ENCODE measurements at regions not wholly inside any gene's neighbourhood (a gene's known extent, or its start where the extent isn't known, plus 50 kb on each side); places are given as distances from the start of the nearest gene placed in this dataset.

GRCh38 chr10:128958834-128959690 lies 508.0 kb upstream of the MGMT start:
- Mint-ChIP-seq H3K36me3 (ENCODE audit: low read depth) (no peaks in the 10 kb centered on the region), H3K4me1 (no peaks in the 10 kb centered on the region)
- no peak for ATAC-seq

GRCh38 chr10:128959746-128960145 lies 507.3 kb upstream of the MGMT start:
- no peak overlapping the region for H3K4me3 Mint-ChIP-seq
- H3K4me1 Mint-ChIP-seq: no peaks in the 10 kb centered on the region
- no peaks in the 10 kb centered on the region for H3K9me3 ChIP-seq (ENCODE audit: control insufficient read depth, low read length, poor library complexity, severe bottlenecking)
- ATAC-seq (no peak), DNase-seq (no peak)
- peaks cover 5% of the 10 kb centered on the region for H3K27me3 Mint-ChIP-seq
- no peak overlapping the region for H3K27ac Mint-ChIP-seq
- no peaks in the 10 kb centered on the region for H3K36me3 Mint-ChIP-seq (ENCODE audit: low read depth)

More at GRCh38 chr10:128958834-128959690, 508.0 kb upstream of the MGMT start:
- Mint-ChIP-seq H3K27me3 (peaks cover 5% of the 10 kb centered on the region), H3K27ac (no peak overlapping the region), H3K4me3 (no peak overlapping the region)
- no peaks in the 10 kb centered on the region for H3K9me3 ChIP-seq (ENCODE audit: control insufficient read depth, low read length, poor library complexity, severe bottlenecking)
- DNase-seq: no peak

- ATAC-seq: no peak
- Mint-ChIP-seq H3K27me3 (peaks cover 5% of the 10 kb centered on the region), H3K27ac (no peak overlapping the region), H3K4me3 (no peak overlapping the region), H3K4me1 (no peaks in the 10 kb centered on the region), H3K36me3 (ENCODE audit: low read depth) (no peaks in the 10 kb centered on the region)
- no peaks in the 10 kb centered on the region for H3K9me3 ChIP-seq (ENCODE audit: control insufficient read depth, low read length, poor library complexity, severe bottlenecking)
- DNase-seq: no peak
Measured at GRCh38 chr10:128960517-128960916, 506.5 kb upstream of the MGMT start.

- no peak overlapping the region for H3K4me3 Mint-ChIP-seq
- peaks cover 5% of the 10 kb centered on the region for H3K27me3 Mint-ChIP-seq
- DNase-seq (no peak), ATAC-seq (no peak)
- H3K36me3 Mint-ChIP-seq (ENCODE audit: low read depth): no peaks in the 10 kb centered on the region
- no peaks in the 10 kb centered on the region for H3K4me1 Mint-ChIP-seq
- H3K9me3 ChIP-seq (ENCODE audit: control insufficient read depth, low read length, poor library complexity, severe bottlenecking): no peaks in the 10 kb centered on the region
- no peak overlapping the region for H3K27ac Mint-ChIP-seq
Measured at GRCh38 chr10:128962182-128962581, 504.9 kb upstream of the MGMT start.

DNA sequence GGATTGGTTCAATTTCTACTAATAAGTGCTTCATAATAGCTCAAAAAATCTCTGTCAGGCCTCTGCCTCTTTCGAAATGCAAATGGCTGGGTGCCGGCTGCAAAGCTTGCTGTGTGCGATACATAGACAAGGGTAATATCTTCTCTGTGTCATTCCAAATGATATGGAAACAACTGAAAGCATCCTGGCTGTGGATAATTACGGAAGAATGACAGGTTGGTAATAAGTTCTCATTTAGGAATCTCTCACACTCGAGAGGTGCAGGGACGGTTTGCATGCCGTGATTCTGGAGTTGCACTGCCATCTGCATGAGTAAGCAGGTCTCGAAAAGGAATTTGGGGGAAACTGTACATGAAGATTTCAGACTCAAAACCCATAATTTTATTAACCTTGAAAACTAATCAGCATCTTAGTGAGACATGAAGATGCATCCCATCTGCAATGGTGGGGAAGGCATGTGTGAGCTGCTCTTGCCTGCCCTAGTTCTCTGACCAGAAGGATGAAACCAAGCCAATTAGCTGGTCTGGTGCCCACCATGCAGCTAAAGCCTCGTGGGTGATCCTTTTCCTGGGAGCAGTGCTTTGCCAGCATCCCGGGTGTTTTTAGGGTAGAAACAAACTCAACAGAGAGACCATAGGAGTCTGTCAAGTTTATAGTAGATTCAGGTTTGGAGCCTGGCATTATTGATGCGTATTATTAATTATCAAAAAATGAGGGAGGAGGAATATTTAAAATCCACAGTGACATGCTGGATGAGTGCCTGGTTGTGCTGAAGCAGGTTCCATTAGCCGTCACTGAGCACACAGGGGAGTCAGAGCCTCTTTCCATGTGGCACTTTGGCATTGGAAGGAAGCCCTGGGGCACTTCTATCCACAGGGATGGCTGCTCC lies 503.6 kb upstream of the MGMT start:
- H3K9me3 ChIP-seq (ENCODE audit: control insufficient read depth, low read length, poor library complexity, severe bottlenecking): no peaks in the 10 kb centered on the region
- no peaks in the 10 kb centered on the region for H3K4me1 Mint-ChIP-seq
- no peak for ATAC-seq
- H3K27ac Mint-ChIP-seq: no peak overlapping the region
- H3K4me3 Mint-ChIP-seq: no peak overlapping the region
- no peaks in the 10 kb centered on the region for H3K36me3 Mint-ChIP-seq (ENCODE audit: low read depth)
- peaks cover 12% of the 10 kb centered on the region for H3K27me3 Mint-ChIP-seq
- DNase-seq: no peak

- no peaks in the 10 kb centered on the region for H3K9me3 ChIP-seq (ENCODE audit: control insufficient read depth, low read length, poor library complexity, severe bottlenecking)
- H3K27ac Mint-ChIP-seq: no peak overlapping the region
- ATAC-seq: no peak
- no peaks in the 10 kb centered on the region for H3K36me3 Mint-ChIP-seq (ENCODE audit: low read depth)
- peaks cover 13% of the 10 kb centered on the region for H3K27me3 Mint-ChIP-seq
- no peak for DNase-seq
- no peaks in the 10 kb centered on the region for H3K4me1 Mint-ChIP-seq
- no peak overlapping the region for H3K4me3 Mint-ChIP-seq
Measured at GRCh38 chr10:128964100-128964403, 503.0 kb upstream of the MGMT start.

GRCh38 chr10:128967980-128968756 lies 498.9 kb upstream of the MGMT start:
- Mint-ChIP-seq H3K4me1 (no peaks in the 10 kb centered on the region), H3K27me3 (peaks cover 17% of the 10 kb centered on the region), H3K27ac (no peak overlapping the region), H3K4me3 (no peak overlapping the region), H3K36me3 (ENCODE audit: low read depth) (no peaks in the 10 kb centered on the region)
- no peaks in the 10 kb centered on the region for H3K9me3 ChIP-seq (ENCODE audit: control insufficient read depth, low read length, poor library complexity, severe bottlenecking)
- ATAC-seq (no peak), DNase-seq (no peak)

DNA sequence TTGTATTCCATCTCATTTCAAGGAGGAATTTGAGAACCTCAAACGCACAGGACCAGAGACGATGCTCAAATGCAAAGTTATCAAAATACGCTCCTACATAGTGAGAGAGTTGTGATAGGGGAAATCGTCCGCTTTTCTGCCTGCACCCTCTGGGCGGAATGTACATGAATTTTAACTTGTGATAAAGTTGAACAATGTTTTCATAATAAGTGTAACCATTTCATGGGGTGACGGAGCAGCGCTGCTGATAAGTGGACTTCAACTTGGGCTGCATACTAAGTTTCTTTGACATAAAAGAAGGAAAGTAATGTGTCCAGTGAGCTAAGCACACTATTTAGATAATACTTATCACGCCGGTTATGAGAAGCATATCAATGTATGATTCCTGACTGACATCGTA lies 497.5 kb upstream of the MGMT start:
- DNase-seq: no peak
- peaks cover 23% of the 10 kb centered on the region for H3K27me3 Mint-ChIP-seq
- no peaks in the 10 kb centered on the region for H3K4me1 Mint-ChIP-seq
- no peaks in the 10 kb centered on the region for H3K36me3 Mint-ChIP-seq (ENCODE audit: low read depth)
- no peak for ATAC-seq
- no peaks in the 10 kb centered on the region for H3K9me3 ChIP-seq (ENCODE audit: control insufficient read depth, low read length, poor library complexity, severe bottlenecking)
- no peak overlapping the region for H3K27ac Mint-ChIP-seq
- H3K4me3 Mint-ChIP-seq: no peak overlapping the region

- no peaks in the 10 kb centered on the region for H3K4me1 Mint-ChIP-seq
- DNase-seq (no peak), ATAC-seq (no peak)
- no peak overlapping the region for H3K27ac Mint-ChIP-seq
- no peaks in the 10 kb centered on the region for H3K9me3 ChIP-seq (ENCODE audit: control insufficient read depth, low read length, poor library complexity, severe bottlenecking)
- H3K27me3 Mint-ChIP-seq: peaks cover 23% of the 10 kb centered on the region
- H3K4me3 Mint-ChIP-seq: no peak overlapping the region
- no peaks in the 10 kb centered on the region for H3K36me3 Mint-ChIP-seq (ENCODE audit: low read depth)
Measured at GRCh38 chr10:128971374-128972035, 495.5 kb upstream of the MGMT start.

- H3K27ac Mint-ChIP-seq: no peak overlapping the region
- no peaks in the 10 kb centered on the region for H3K36me3 Mint-ChIP-seq (ENCODE audit: low read depth)
- DNase-seq: no peak
- ATAC-seq: no peak
- H3K9me3 ChIP-seq (ENCODE audit: control insufficient read depth, low read length, poor library complexity, severe bottlenecking): no peaks in the 10 kb centered on the region
- H3K4me1 Mint-ChIP-seq: no peaks in the 10 kb centered on the region
- H3K4me3 Mint-ChIP-seq: no peak overlapping the region
- peaks cover 23% of the 10 kb centered on the region for H3K27me3 Mint-ChIP-seq
Measured at GRCh38 chr10:128972036-128972405, 495.0 kb upstream of the MGMT start.

DNA sequence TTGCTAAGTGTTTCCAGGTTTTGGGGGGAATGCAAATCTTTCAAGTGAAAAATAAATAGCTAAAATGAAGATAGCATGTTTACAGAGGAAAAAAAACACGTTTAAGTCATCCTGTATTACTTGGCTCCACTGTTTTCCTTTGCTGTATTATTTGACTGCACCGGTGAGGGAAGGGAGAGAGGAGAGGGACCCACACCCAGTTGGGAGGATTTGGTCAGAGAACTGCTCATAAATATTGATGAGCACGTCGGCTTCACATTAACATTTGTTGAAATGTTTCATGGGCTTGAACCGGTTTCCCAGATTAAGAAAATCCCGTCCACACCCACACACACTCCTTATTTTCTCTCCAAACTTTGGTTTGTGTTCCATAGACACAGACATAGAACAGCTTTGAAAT lies 493.8 kb upstream of the MGMT start:
- H3K9me3 ChIP-seq (ENCODE audit: control insufficient read depth, low read length, poor library complexity, severe bottlenecking): no peaks in the 10 kb centered on the region
- H3K27ac Mint-ChIP-seq: no peak overlapping the region
- H3K27me3 Mint-ChIP-seq: peaks cover 18% of the 10 kb centered on the region
- DNase-seq (no peak), ATAC-seq (no peak)
- no peaks in the 10 kb centered on the region for H3K36me3 Mint-ChIP-seq (ENCODE audit: low read depth)
- no peak overlapping the region for H3K4me3 Mint-ChIP-seq
- H3K4me1 Mint-ChIP-seq: no peaks in the 10 kb centered on the region

DNA sequence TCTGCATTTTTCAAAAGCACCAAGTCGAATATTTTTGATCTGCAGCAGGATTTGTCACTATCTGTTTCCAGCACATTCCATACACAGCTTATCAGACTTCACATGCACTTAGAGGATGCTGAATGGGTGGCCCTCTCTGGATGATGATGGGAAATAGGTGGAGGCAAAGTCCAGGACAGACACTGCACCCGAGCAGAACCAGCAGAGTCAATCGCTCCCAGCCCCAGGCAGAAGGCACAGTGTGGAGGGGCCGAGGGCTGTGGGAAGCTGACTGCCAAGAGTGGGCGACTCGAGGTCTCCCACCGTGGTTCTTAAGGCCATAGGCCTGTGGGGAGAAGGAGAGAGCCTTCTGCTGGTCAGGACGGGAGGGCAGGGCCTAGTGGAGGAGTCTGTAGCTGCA lies 490.2 kb upstream of the MGMT start:
- ATAC-seq (no peak), DNase-seq (no peak)
- H3K9me3 ChIP-seq (ENCODE audit: control insufficient read depth, low read length, poor library complexity, severe bottlenecking): no peaks in the 10 kb centered on the region
- Mint-ChIP-seq H3K4me3 (no peak overlapping the region), H3K36me3 (ENCODE audit: low read depth) (no peaks in the 10 kb centered on the region), H3K27ac (no peak overlapping the region), H3K27me3 (peaks cover 6% of the 10 kb centered on the region), H3K4me1 (no peaks in the 10 kb centered on the region)

DNA sequence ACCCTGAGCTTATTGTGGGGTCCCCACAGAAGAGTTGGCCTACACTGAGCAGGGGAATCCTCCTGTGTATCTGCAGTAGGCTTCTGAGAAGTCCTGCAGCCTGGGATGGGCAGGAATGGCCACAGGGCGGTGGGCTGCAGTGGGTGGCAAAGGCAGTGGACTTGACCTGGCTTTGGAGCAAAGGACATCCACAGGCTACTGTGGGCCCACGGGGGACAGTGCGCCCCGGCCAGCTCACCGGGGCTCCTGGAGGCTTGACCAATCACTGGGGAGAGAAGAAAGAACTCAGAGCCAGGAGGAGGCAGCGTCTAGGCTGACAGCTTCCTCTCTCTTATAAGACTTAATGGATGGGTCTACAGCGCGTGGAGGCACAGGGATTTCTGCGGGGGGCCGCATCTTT lies 488.8 kb upstream of the MGMT start:
- no peak for ATAC-seq
- H3K4me3 Mint-ChIP-seq: no peak overlapping the region
- H3K9me3 ChIP-seq (ENCODE audit: control insufficient read depth, low read length, poor library complexity, severe bottlenecking): no peaks in the 10 kb centered on the region
- H3K36me3 Mint-ChIP-seq (ENCODE audit: low read depth): no peaks in the 10 kb centered on the region
- H3K27ac Mint-ChIP-seq: no peak overlapping the region
- no peak for DNase-seq
- H3K4me1 Mint-ChIP-seq: no peaks in the 10 kb centered on the region
- peaks cover 6% of the 10 kb centered on the region for H3K27me3 Mint-ChIP-seq

Measured in T-helper 17 cell (primary cell).